ENCODE measurements at regions not wholly inside any gene's neighbourhood (a gene's known extent, or its start where the extent isn't known, plus 50 kb on each side); places are given as distances from the start of the nearest gene placed in this dataset.

GRCh38 chr1:36625935-36626310 lies 143.2 kb upstream of the CSF3R start:
- no peak for DNase-seq
- no peak for TF ChIP-seq POLR2A (IDR thresholded peaks at IDR 0.05)
- TF ChIP-seq, protein P1, sequence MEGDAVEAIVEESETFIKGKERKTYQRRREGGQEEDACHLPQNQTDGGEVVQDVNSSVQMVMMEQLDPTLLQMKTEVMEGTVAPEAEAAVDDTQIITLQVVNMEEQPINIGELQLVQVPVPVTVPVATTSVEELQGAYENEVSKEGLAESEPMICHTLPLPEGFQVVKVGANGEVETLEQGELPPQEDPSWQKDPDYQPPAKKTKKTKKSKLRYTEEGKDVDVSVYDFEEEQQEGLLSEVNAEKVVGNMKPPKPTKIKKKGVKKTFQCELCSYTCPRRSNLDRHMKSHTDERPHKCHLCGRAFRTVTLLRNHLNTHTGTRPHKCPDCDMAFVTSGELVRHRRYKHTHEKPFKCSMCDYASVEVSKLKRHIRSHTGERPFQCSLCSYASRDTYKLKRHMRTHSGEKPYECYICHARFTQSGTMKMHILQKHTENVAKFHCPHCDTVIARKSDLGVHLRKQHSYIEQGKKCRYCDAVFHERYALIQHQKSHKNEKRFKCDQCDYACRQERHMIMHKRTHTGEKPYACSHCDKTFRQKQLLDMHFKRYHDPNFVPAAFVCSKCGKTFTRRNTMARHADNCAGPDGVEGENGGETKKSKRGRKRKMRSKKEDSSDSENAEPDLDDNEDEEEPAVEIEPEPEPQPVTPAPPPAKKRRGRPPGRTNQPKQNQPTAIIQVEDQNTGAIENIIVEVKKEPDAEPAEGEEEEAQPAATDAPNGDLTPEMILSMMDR (IDR thresholded peaks at IDR 0.05 in 4 of 5, conservative IDR thresholded peaks at IDR 0.05 in 1 of 5) = no peak
- intact Hi-C loops (cut with DNase I; ENCODE audit: low total_unique reads) = no loop called here

GRCh38 chr1:36625253-36625934 lies 142.7 kb upstream of the CSF3R start:
- H3K27ac ChIP-seq = no peak overlapping the region
- TF ChIP-seq, protein P1 (IDR thresholded peaks at IDR 0.05 in 4 of 5, conservative IDR thresholded peaks at IDR 0.05 in 1 of 5) = no peak
- TF ChIP-seq POLR2A (IDR thresholded peaks at IDR 0.05) = no peak
- peaks cover 16 to 21% (median 16%) of the 10 kb centered on the region in 3 donors for H3K27me3 ChIP-seq
- ATAC-seq (no peak), DNase-seq (no peak)
- no peaks in the 10 kb centered on the region for H3K9me3 ChIP-seq
- H3K36me3 ChIP-seq = no peaks in the 10 kb centered on the region
- no peaks in the 10 kb centered on the region for H3K4me1 ChIP-seq
- in situ Hi-C loops (cut with MboI; ENCODE audit: low sequenced_read_pairs in 4 of 4) = no loop called here
- intact Hi-C loops (cut with DNase I; ENCODE audit: low total_unique reads) = no loop called here
- no peak overlapping the region for H3K4me3 ChIP-seq

More at GRCh38 chr1:36625935-36626310, 143.2 kb upstream of the CSF3R start:
- ATAC-seq = no peak
- Histone ChIP-seq H3K4me1 (no peaks in the 10 kb centered on the region), H3K9me3 (no peaks in the 10 kb centered on the region), H3K27ac (no peak overlapping the region), H3K36me3 (no peaks in the 10 kb centered on the region), H3K4me3 (no peak overlapping the region), H3K27me3 (peaks cover 16 to 21% (median 16%) of the 10 kb centered on the region in 3 donors)
- in situ Hi-C loops (cut with MboI; ENCODE audit: low sequenced_read_pairs in 4 of 4) = no loop called here

DNA sequence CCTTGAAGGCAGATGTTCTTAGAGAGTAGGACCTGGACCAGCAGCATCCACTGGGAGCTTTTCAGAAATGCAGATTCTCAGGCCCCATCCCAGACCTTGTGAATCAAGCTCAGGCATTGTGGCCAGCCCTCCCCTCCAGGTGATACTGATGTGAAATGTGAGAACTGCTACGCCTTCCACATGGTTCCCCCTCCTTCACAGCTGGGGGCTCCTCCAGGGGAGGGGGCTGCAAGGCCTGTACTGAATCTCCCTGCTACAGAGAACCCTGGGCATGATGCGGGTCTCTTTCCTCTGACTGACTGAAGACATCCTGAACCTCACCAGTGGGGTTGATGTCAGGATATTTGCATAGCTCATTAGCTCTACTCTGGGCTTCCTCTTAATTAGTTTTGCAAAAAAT lies 141.8 kb upstream of the CSF3R start:
- DNase-seq = no peak
- intact Hi-C loops (cut with DNase I; ENCODE audit: low total_unique reads) = no loop called here
- Histone ChIP-seq H3K4me3 (no peak overlapping the region), H3K36me3 (no peaks in the 10 kb centered on the region), H3K9me3 (no peaks in the 10 kb centered on the region), H3K27me3 (peaks cover 16 to 21% (median 16%) of the 10 kb centered on the region in 3 donors), H3K27ac (no peak overlapping the region), H3K4me1 (no peaks in the 10 kb centered on the region)
- TF ChIP-seq POLR2A (IDR thresholded peaks at IDR 0.05) = no peak
- TF ChIP-seq, protein P1 (IDR thresholded peaks at IDR 0.05 in 4 of 5, conservative IDR thresholded peaks at IDR 0.05 in 1 of 5) = no peak
- in situ Hi-C loops (cut with MboI; ENCODE audit: low sequenced_read_pairs in 4 of 4) = no loop called here
- ATAC-seq = no peak

- TF ChIP-seq, protein P1 (IDR thresholded peaks at IDR 0.05 in 4 of 5, conservative IDR thresholded peaks at IDR 0.05 in 1 of 5) = no peak
- TF ChIP-seq POLR2A (IDR thresholded peaks at IDR 0.05) = no peak
- no peak overlapping the region for H3K27ac ChIP-seq
- H3K36me3 ChIP-seq = no peaks in the 10 kb centered on the region
- no peak overlapping the region for H3K4me3 ChIP-seq
- peaks cover 16 to 21% (median 16%) of the 10 kb centered on the region in 3 donors for H3K27me3 ChIP-seq
- H3K9me3 ChIP-seq = no peaks in the 10 kb centered on the region
- intact Hi-C loops (cut with DNase I; ENCODE audit: low total_unique reads) = no loop called here
- H3K4me1 ChIP-seq = no peaks in the 10 kb centered on the region
- DNase-seq = no peak
- ATAC-seq = no peak
- in situ Hi-C loops (cut with MboI; ENCODE audit: low sequenced_read_pairs in 4 of 4) = no loop called here
These were observed 140.3 kb upstream of the CSF3R start for GRCh38 chr1:36622741-36623648.

All from gastrocnemius medialis (tissue), 4 donors.